Neural cell (in vitro differentiated cells): ENCODE measurements at regions not wholly inside any gene's neighbourhood (a gene's known extent, or its start where the extent isn't known, plus 50 kb on each side); places are given as distances from the start of the nearest gene placed in this dataset.

Source experiments
- H2AFZ ChIP-seq: fragments of 200-600, 300-800 bp; sonication (generic), shearing (Covaris generic); 2 replicates; pipeline ENCODE4 v1.6.0; 2014; ENCODE audit warnings: low read depth, mild to moderate bottlenecking, antibody characterized with exemption, low read length, moderate library complexity
- H3F3A ChIP-seq: fragments of 200-600 bp; shearing (Covaris generic); 2 replicates; pipeline ENCODE4 v1.6.1; 2016; ENCODE audit warnings: mild to moderate bottlenecking, moderate library complexity, mixed read lengths, antibody characterized with exemption, low read length; ENCODE audit not compliant: insufficient read depth, poor library complexity, severe bottlenecking
- H3K27ac ChIP-seq: fragments of 200-600, 300-800 bp; sonication (generic), shearing (Covaris generic); 2 replicates; pipeline ENCODE4 v1.5.1; 2014; ENCODE audit warnings: mild to moderate bottlenecking, low read length, moderate library complexity
- H3K27me3 ChIP-seq: fragments of 300-800, 200-600 bp; sonication (generic), shearing (Covaris generic); 2 replicates; pipeline ENCODE4 v1.6.0; 2014; ENCODE audit warnings: mild to moderate bottlenecking, low read depth, low read length, moderate library complexity; ENCODE audit not compliant: insufficient read depth
- H3K36me3 ChIP-seq: fragments of 300-800, 200-600 bp; sonication (generic), shearing (Covaris generic); 2 replicates; pipeline ENCODE4 v1.5.1; 2014; ENCODE audit warnings: mild to moderate bottlenecking, antibody characterized with exemption, low read length, moderate library complexity; ENCODE audit not compliant: insufficient read depth
- H3K4me2 ChIP-seq: fragments of 300-800, 200-600 bp; sonication (generic), shearing (Covaris generic); 2 replicates; pipeline ENCODE4 v1.6.0; 2014; ENCODE audit warnings: mild to moderate bottlenecking, low read length
- H3K4me3 ChIP-seq: fragments of 300-800, 200-600 bp; sonication (generic), shearing (Covaris generic); 2 replicates; pipeline ENCODE4 v1.5.1; 2014; ENCODE audit warnings: mild to moderate bottlenecking, low read length, moderate library complexity
- H3K79me2 ChIP-seq: fragments of 200-600 bp; shearing (Covaris generic); replicated peaks from 2 replicates; pipeline ENCODE4 v1.6.0; 2014; ENCODE audit warnings: mild to moderate bottlenecking, low read length, moderate library complexity; ENCODE audit not compliant: insufficient read depth
- H3K9ac ChIP-seq: fragments of 300-800, 200-600 bp; sonication (generic), shearing (Covaris generic); 2 replicates; pipeline ENCODE4 v1.6.1; 2016; ENCODE audit warnings: mild to moderate bottlenecking, low read length, mixed read lengths
- H3K9me2 ChIP-seq: fragments of 200-600 bp; shearing (Covaris generic); 2 replicates; pipeline ENCODE4 v1.6.1; 2016; ENCODE audit warnings: mild to moderate bottlenecking, low read length, mixed read lengths; ENCODE audit not compliant: insufficient read depth
- H3K9me3 ChIP-seq: fragments of 200-600, 300-800 bp; sonication (generic), shearing (Covaris generic); 2 replicates; pipeline ENCODE4 v1.6.1; 2016; ENCODE audit warnings: mild to moderate bottlenecking, mixed run types, low read length, moderate library complexity, mixed read lengths
- H4K20me1 ChIP-seq: fragments of 200-600 bp; shearing (Covaris generic); 2 replicates; pipeline ENCODE4 v1.6.1; 2016; ENCODE audit warnings: mild to moderate bottlenecking, mixed run types; ENCODE audit not compliant: insufficient read depth
- EP300 ChIP-seq: fragments of 450-650 bp; conservative IDR thresholded peaks from 2 replicates; pipeline ENCODE4 v1.6.1; 2014; ENCODE audit warnings: antibody characterized with exemption, mild to moderate bottlenecking, moderate library complexity; ENCODE audit not compliant: poor library complexity, severe bottlenecking
- EZH2 ChIP-seq: fragments of 200-600, 300-800 bp; shearing (Covaris generic), sonication (generic); IDR thresholded peaks from 2 replicates; pipeline ENCODE4 v1.6.1; 2014; ENCODE audit warnings: antibody characterized with exemption, low read length, borderline replicate concordance, mild to moderate bottlenecking; ENCODE audit not compliant: insufficient read depth, poor library complexity, severe bottlenecking
- MXI1 ChIP-seq: fragments of 450-650 bp; conservative IDR thresholded peaks from 2 replicates; pipeline ENCODE4 v1.6.1; 2014; ENCODE audit warnings: antibody characterized with exemption, mild to moderate bottlenecking; ENCODE audit not compliant: poor library complexity, severe bottlenecking
- POLR2AphosphoS5 ChIP-seq: IDR thresholded peaks from 2 replicates; pipeline ENCODE4 v1.6.1; 2012
- RAD21 ChIP-seq: fragments of 450-650 bp; conservative IDR thresholded peaks from 2 replicates; pipeline ENCODE4 v1.6.1; 2014; ENCODE audit warnings: antibody characterized with exemption, mild to moderate bottlenecking, moderate library complexity
- REST ChIP-seq: IDR thresholded peaks from 2 replicates; pipeline ENCODE4 v1.6.1; 2012; ENCODE audit warnings: borderline replicate concordance
- SMC3 ChIP-seq: fragments of 450-650 bp; conservative IDR thresholded peaks from 2 replicates; pipeline ENCODE4 v1.6.1; 2014; ENCODE audit warnings: antibody characterized with exemption, mild to moderate bottlenecking, moderate library complexity; ENCODE audit not compliant: poor library complexity
- TAF1 ChIP-seq: IDR thresholded peaks from 2 replicates; pipeline ENCODE4 v1.6.1; 2012; ENCODE audit warnings: low read depth
- TF ChIP-seq, protein P1 (sequence below): fragments of 450-650 bp; IDR thresholded peaks from 2 replicates; pipeline ENCODE4 v1.5.1; 2014; ENCODE audit warnings: antibody characterized with exemption, mild to moderate bottlenecking, moderate library complexity; ENCODE audit not compliant: poor library complexity, severe bottlenecking

DNA sequence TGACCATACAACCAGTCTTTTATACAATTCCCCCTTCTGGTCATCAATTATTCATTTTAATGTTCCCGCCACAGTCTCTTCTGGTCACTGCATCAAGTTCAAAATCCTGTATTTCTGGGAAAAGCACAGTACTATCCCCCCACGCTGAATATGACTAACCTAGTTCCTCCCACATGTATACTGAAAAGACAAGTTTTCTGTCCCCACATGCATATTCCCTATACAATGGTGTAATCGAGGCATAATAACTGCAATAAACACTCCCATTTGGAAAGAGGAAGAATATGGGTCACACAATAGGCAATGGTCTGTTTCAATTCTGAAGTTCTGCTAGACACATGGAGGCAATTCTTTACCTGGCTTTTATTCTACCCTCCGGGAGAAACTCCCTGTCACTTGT is 344.9 kb downstream of the EFNA5 start:
- H3K27ac ChIP-seq = no peak overlapping the region
- TF ChIP-seq EP300 (no peak), TAF1 (no peak), REST (no peak), SMC3 (no peak), MXI1 (no peak), POLR2AphosphoS5 (no peak), EZH2 (no peak), RAD21 (no peak)
- TF ChIP-seq, protein P1, sequence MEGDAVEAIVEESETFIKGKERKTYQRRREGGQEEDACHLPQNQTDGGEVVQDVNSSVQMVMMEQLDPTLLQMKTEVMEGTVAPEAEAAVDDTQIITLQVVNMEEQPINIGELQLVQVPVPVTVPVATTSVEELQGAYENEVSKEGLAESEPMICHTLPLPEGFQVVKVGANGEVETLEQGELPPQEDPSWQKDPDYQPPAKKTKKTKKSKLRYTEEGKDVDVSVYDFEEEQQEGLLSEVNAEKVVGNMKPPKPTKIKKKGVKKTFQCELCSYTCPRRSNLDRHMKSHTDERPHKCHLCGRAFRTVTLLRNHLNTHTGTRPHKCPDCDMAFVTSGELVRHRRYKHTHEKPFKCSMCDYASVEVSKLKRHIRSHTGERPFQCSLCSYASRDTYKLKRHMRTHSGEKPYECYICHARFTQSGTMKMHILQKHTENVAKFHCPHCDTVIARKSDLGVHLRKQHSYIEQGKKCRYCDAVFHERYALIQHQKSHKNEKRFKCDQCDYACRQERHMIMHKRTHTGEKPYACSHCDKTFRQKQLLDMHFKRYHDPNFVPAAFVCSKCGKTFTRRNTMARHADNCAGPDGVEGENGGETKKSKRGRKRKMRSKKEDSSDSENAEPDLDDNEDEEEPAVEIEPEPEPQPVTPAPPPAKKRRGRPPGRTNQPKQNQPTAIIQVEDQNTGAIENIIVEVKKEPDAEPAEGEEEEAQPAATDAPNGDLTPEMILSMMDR = no peak

GRCh38 chr5:107324809-107325208 is 345.9 kb downstream of the EFNA5 start:
- Histone ChIP-seq H3K4me3 (no peak overlapping the region), H3K9me2 (no peaks in the 10 kb centered on the region), H4K20me1 (no peaks in the 10 kb centered on the region), H3F3A (no peaks in the 10 kb centered on the region), H3K9ac (no peak overlapping the region), H3K27ac (no peak overlapping the region), H3K36me3 (no peaks in the 10 kb centered on the region), H3K79me2 (no peaks in the 10 kb centered on the region), H2AFZ (no peak overlapping the region), H3K4me2 (no peak overlapping the region), H3K9me3 (no peaks in the 10 kb centered on the region), H3K27me3 (no peaks in the 10 kb centered on the region)
- TF ChIP-seq EP300 (no peak), EZH2 (no peak), MXI1 (no peak), POLR2AphosphoS5 (no peak), SMC3 (no peak), RAD21 (no peak), REST (no peak), TAF1 (no peak)
- TF ChIP-seq, protein P1 = no peak

More for the DNA sequence above, 344.9 kb downstream of the EFNA5 start:
- H3K9ac ChIP-seq = no peak overlapping the region
- no peaks in the 10 kb centered on the region for H3K79me2 ChIP-seq
- no peak overlapping the region for H3K4me3 ChIP-seq
- no peaks in the 10 kb centered on the region for H4K20me1 ChIP-seq
- H3F3A ChIP-seq = no peaks in the 10 kb centered on the region
- no peaks in the 10 kb centered on the region for H3K9me2 ChIP-seq
- H3K9me3 ChIP-seq = no peaks in the 10 kb centered on the region
- H3K4me2 ChIP-seq = no peak overlapping the region
- no peak overlapping the region for H2AFZ ChIP-seq
- H3K27me3 ChIP-seq = no peaks in the 10 kb centered on the region
- H3K36me3 ChIP-seq = no peaks in the 10 kb centered on the region
